ENCODE measurements at regions not wholly inside any gene's neighbourhood (a gene's known extent, or its start where the extent isn't known, plus 50 kb on each side); places are given as distances from the start of the nearest gene placed in this dataset.

DNA sequence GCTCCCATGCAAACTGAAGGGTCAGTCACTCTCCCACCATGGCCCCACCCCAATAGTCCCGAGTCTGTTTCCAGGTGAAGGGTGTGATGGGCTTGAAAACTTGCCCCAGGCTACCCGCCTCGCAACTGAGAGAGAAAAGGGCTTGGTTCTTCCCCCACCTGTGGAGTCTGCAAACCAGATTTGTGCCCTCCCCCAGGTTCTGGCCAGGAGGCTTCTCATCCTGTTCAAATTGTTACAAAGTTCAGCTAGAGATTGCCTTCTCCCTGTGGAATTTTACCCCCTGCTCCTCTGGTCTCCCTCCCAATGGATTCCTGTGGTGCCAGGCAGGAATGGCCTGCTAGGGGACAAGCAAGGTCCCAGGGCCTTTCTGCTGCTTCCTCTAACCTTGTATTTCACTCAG is 93.1 kb upstream of the ACO1 start:
- no peaks in the 10 kb centered on the region for H3K79me1 ChIP-seq (ENCODE audit: low read depth in 1 of 2, low read length in 2 of 2)
- intact Hi-C loops (cut with micrococcal nuclease) = no loop called here
- ATAC-seq (ENCODE audit: low read depth) (no peak), DNase-seq (no peak)
- H4K91ac ChIP-seq (ENCODE audit: insufficient read depth, low read depth, low read length) = no peak overlapping the region
- H3K9me1 ChIP-seq (ENCODE audit: insufficient read depth, low read length) = no peaks in the 10 kb centered on the region
- H3K9ac ChIP-seq (ENCODE audit: low read depth, low read length) = no peak overlapping the region
- no peak overlapping the region for H3K27ac ChIP-seq (ENCODE audit: insufficient read depth, low read length)
- H2BK5ac ChIP-seq (ENCODE audit: low read depth, low read length, poor library complexity, severe bottlenecking) = no peak overlapping the region
- no peak overlapping the region for H3K4ac ChIP-seq (ENCODE audit: low read depth, low read length)
- no peaks in the 10 kb centered on the region for H4K20me1 ChIP-seq (ENCODE audit: insufficient read depth, low read length)
- WGBS, 2 experiments (ENCODE audit: extremely low coverage in 2 of 2, insufficient read length in 1 of 2) = no CpG with 5 or more reads among the region's 3 CpGs
- TF ChIP-seq SMC3 (IDR thresholded peaks at IDR 0.05; ENCODE audit: low read depth, low read length) = no peak
- TF ChIP-seq MXI1 (IDR thresholded peaks at IDR 0.05; ENCODE audit: borderline replicate concordance, low read depth, low read length) = no peak
- TF ChIP-seq MAFK (IDR thresholded peaks at IDR 0.05; ENCODE audit: low read depth, low read length) = no peak
- no peak overlapping the region for H2AK5ac ChIP-seq (ENCODE audit: low read depth, low read length)
- no peaks in the 10 kb centered on the region for H3K27me3 ChIP-seq (ENCODE audit: control insufficient read depth, insufficient read depth, low read length)
- H4K8ac ChIP-seq (ENCODE audit: low read depth in 2 of 2, low read length in 2 of 2) = no peak overlapping the region
- H2BK120ac ChIP-seq (ENCODE audit: low read depth, low read length) = no peak overlapping the region
- no peak overlapping the region for H3K4me3 ChIP-seq (ENCODE audit: insufficient read depth, low read depth, low read length)
- no peak overlapping the region for H2AK9ac ChIP-seq (replicated peaks; ENCODE audit: low read depth, low read length, poor library complexity)
- no peak overlapping the region for H2BK20ac ChIP-seq (ENCODE audit: low read depth, low read length)
- no TSS peak for BruUV-seq (replicated peaks)
- H3K9me3 ChIP-seq (ENCODE audit: control insufficient read depth, insufficient read depth, low read length) = no peaks in the 10 kb centered on the region
- dilution Hi-C loops (cut with HindIII; ENCODE audit: low sequenced_read_pairs, unreplicated experiment) = no loop called here
- in situ Hi-C loops (cut with MboI; ENCODE audit: low sequenced_read_pairs) = no loop called here
- no peak overlapping the region for H3K18ac ChIP-seq (ENCODE audit: low read depth, low read length)
- no peak overlapping the region for H2BK15ac ChIP-seq (ENCODE audit: low read depth, low read length)
- H2AFZ ChIP-seq (replicated peaks; ENCODE audit: low read length, poor library complexity) = no peak overlapping the region
- no peak overlapping the region for H3K4me2 ChIP-seq (ENCODE audit: low read depth, low read length)
- H3K56ac ChIP-seq (ENCODE audit: extremely low read depth, insufficient read depth, low read length) = no peak overlapping the region
- H3K14ac ChIP-seq (replicated peaks; ENCODE audit: low read depth, low read length) = no peak overlapping the region
- ChIA-PET CTCF (no interaction called here), POLR2A (ENCODE audit: unreplicated experiment) (no interaction called here)
- H3K23ac ChIP-seq (ENCODE audit: low read depth, low read length) = no peak overlapping the region
- no peaks in the 10 kb centered on the region for H3K36me3 ChIP-seq (ENCODE audit: control insufficient read depth, insufficient read depth, low read length)
- no peaks in the 10 kb centered on the region for H3K4me1 ChIP-seq (ENCODE audit: control insufficient read depth, insufficient read depth, low read length)
- no peak overlapping the region for H4K5ac ChIP-seq (ENCODE audit: low read depth, low read length)
